OCI-LY1 (cell line): ENCODE measurements at regions not wholly inside any gene's neighbourhood (a gene's known extent, or its start where the extent isn't known, plus 50 kb on each side); places are given as distances from the start of the nearest gene placed in this dataset.

Source experiments
- CTCF ChIP-seq: fragments of 200-600 bp; sonication (generic), shearing (Covaris generic); IDR thresholded peaks from 2 replicates; pipeline ENCODE4 v1.5.1; 2017; ENCODE audit warnings: mild to moderate bottlenecking, antibody characterized with exemption, low read length, moderate library complexity, mixed read lengths
- EZH2 ChIP-seq: fragments of 200-600 bp; sonication (generic), shearing (Covaris generic); IDR thresholded peaks from 2 replicates; pipeline ENCODE4 v1.8.0; 2017; ENCODE audit warnings: borderline replicate concordance, mixed run types, mild to moderate bottlenecking, antibody characterized with exemption, low read length, moderate library complexity, mixed read lengths

GRCh38 chr5:155935723-155936122 lies 391.2 kb upstream of the SGCD start:
- TF ChIP-seq EZH2 (no peak), CTCF (no peak)
